Breast epithelium (tissue), 4 donors: ENCODE measurements at regions not wholly inside any gene's neighbourhood (a gene's known extent, or its start where the extent isn't known, plus 50 kb on each side); places are given as distances from the start of the nearest gene placed in this dataset.

Experiments used
- DNase-seq, 2 donors: peaks; one replicate each; pipeline ENCODE4 v3.0.0-alpha.2; 2019; ENCODE audit warnings: low spot score in 2 of 2
- H3K27ac ChIP-seq, 2 donors: fragments of 200-600 bp; sonication (generic) in 1 of 2; one replicate each; pipeline ENCODE4 v1.5.1; 2016 to 2019; ENCODE audit warnings: mild to moderate bottlenecking in 1 of 2
- H3K27me3 ChIP-seq, 2 donors: fragments of 200-600 bp; sonication (generic) in 1 of 2; one replicate each; pipeline versions ENCODE4 v1.5.1 to v1.6.0; 2017 to 2019; ENCODE audit warnings: control low read depth in 1 of 2, mild to moderate bottlenecking in 1 of 2
- H3K36me3 ChIP-seq: fragments of 200-600 bp; one replicate; pipeline ENCODE4 v1.5.1; 2019
- H3K4me1 ChIP-seq, 2 donors: fragments of 200-600 bp; sonication (generic); one replicate each; pipeline ENCODE4 v1.5.1; 2016 to 2019; ENCODE audit warnings: control low read depth in 1 of 2
- H3K4me3 ChIP-seq, 3 donors: fragments of 200-600 bp; sonication (generic); 1 replicate in 2 of 3; 2 replicates in 1 of 3; pipeline ENCODE4 v1.5.1; 2016 to 2019; ENCODE audit warnings: mild to moderate bottlenecking in 3 of 3, moderate library complexity in 2 of 3
- H3K9me3 ChIP-seq, 2 donors: fragments of 200-600 bp; sonication (generic) in 1 of 2; one replicate each; pipeline ENCODE4 v1.5.1; 2016 to 2019; ENCODE audit warnings: control low read depth in 1 of 2
- POLR2A ChIP-seq: fragments of 450-650 bp; IDR thresholded peaks from one replicate; pipeline ENCODE4 v1.6.1; 2016; ENCODE audit warnings: antibody characterized with exemption, mild to moderate bottlenecking, moderate library complexity
- POLR2AphosphoS5 ChIP-seq, 3 donors: sonication (generic); formaldehyde crosslinking; IDR thresholded peaks; one replicate each; pipeline ENCODE4 v1.6.1; 2017; ENCODE audit warnings: antibody characterized with exemption in 3 of 3
- intact Hi-C: fragments of 100-400 bp; cut with DNase I; formaldehyde crosslinking; loops from one replicate; pipeline ENCODE4 v1.15.1; 2023; ENCODE audit warnings: low total_unique reads
- TF ChIP-seq, protein P1 (sequence below), 3 donors: fragments of 450-650 bp; IDR thresholded peaks; one replicate each; pipeline ENCODE4 v1.5.1; 2016 to 2017; ENCODE audit warnings: antibody characterized with exemption in 3 of 3, mild to moderate bottlenecking in 3 of 3, moderate library complexity in 3 of 3

DNA sequence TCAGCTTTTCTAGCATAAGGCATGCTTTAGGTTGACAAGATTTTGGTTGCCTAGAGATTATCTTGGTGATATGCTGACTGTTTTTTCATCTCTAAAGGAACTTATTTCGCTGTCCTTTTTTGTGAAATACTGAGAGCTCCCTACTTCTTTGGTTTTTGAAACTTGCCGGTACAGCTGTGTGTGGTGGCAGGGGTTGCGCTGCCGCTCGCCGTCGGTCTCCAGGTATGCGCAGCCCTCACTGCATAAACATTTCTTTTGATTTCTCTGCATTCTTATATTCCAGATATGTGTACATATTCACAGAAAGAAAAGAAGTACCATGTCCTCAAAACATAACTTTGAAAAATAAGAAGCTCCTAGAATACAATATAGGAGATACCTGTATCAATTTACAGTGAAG lies 106.4 kb upstream of the SYNDIG1 start:
- Histone ChIP-seq H3K4me1 (no peaks in the 10 kb centered on the region), H3K9me3 (peaks cover 5 to 8% of the 10 kb centered on the region in 2 donors), H3K36me3 (no peaks in the 10 kb centered on the region), H3K27ac (no peak overlapping the region), H3K4me3 (no peak overlapping the region), H3K27me3 (peaks cover 0 to under 1% of the 10 kb centered on the region in 2 donors)
- DNase-seq, result no peak
- TF ChIP-seq, protein P1, sequence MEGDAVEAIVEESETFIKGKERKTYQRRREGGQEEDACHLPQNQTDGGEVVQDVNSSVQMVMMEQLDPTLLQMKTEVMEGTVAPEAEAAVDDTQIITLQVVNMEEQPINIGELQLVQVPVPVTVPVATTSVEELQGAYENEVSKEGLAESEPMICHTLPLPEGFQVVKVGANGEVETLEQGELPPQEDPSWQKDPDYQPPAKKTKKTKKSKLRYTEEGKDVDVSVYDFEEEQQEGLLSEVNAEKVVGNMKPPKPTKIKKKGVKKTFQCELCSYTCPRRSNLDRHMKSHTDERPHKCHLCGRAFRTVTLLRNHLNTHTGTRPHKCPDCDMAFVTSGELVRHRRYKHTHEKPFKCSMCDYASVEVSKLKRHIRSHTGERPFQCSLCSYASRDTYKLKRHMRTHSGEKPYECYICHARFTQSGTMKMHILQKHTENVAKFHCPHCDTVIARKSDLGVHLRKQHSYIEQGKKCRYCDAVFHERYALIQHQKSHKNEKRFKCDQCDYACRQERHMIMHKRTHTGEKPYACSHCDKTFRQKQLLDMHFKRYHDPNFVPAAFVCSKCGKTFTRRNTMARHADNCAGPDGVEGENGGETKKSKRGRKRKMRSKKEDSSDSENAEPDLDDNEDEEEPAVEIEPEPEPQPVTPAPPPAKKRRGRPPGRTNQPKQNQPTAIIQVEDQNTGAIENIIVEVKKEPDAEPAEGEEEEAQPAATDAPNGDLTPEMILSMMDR (IDR thresholded peaks at IDR 0.05), result no peak
- no peak for TF ChIP-seq POLR2A
- no peak for TF ChIP-seq POLR2AphosphoS5 (IDR thresholded peaks at IDR 0.05)
- intact Hi-C loops, result no loop called here

DNA sequence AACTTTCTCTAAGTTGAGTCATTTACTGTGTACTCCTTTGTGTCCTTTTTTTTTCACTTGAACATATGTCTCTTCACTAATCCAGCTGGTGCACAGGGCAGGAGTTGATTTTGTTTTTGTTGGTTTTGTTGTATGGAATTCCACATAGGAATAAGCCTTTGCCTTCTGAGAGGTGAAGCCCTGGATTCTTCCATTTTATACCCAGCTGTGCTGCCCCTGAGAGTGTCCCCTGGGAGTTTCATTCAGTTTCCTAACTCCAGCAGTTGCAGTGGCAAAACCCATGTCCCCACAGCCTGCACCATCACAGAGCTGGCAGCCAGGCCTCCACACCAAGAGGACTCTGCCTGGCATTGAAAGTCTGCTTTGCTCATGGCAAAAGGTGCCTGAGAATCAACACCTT lies 107.3 kb upstream of the SYNDIG1 start:
- H3K4me3 ChIP-seq, result no peak overlapping the region
- H3K27ac ChIP-seq, result no peak overlapping the region
- H3K27me3 ChIP-seq, result no peaks in the 10 kb centered on the region
- peaks cover 5 to 8% of the 10 kb centered on the region in 2 donors for H3K9me3 ChIP-seq
- no peak for TF ChIP-seq POLR2A
- no peak for TF ChIP-seq POLR2AphosphoS5 (IDR thresholded peaks at IDR 0.05)
- TF ChIP-seq, protein P1 (IDR thresholded peaks at IDR 0.05), result no peak
- intact Hi-C loops, result no loop called here
- DNase-seq, result no peak
- no peaks in the 10 kb centered on the region for H3K4me1 ChIP-seq
- no peaks in the 10 kb centered on the region for H3K36me3 ChIP-seq

DNA sequence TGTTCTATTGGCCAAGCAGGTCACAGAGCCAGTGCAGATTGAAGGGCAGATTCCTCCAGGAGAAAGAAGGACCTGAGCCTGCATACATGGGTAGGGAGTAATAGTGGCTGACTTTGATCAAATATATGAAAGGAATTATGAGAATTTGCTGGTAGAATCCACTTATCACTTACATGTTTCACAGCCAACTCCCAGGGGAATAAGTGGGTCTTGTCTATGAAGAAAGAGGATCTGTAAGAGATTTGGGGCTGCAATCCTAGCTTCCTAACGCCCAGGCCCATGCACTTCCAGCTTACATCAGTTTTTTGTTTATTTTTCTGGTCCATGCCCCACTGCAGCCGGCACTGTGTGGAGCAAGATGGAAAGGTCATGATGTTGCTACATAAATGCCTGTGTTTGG lies 107.9 kb upstream of the SYNDIG1 start:
- no peaks in the 10 kb centered on the region for H3K27me3 ChIP-seq
- TF ChIP-seq POLR2A, result no peak
- intact Hi-C loops, result no loop called here

DNA sequence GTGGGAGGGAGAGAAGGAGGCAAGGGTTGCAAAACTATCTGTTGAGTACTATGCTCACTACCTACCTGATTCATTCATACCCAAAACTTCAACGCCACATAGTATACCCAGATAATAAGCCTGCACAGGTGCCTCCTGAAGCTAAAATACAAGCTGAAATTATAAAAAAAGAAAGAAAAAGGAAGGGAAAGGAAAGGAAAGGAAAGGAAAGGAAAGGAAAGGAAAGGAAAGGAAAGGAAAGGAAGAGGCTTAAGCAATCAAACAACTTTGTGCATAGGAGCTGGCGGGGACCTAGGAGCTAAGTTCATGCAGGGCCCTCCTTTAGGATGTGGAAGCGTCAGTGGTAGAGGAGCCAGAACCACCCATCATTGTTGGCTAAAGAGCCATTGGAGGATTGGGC lies 108.9 kb upstream of the SYNDIG1 start:
- Histone ChIP-seq H3K27ac (no peak overlapping the region), H3K36me3 (no peaks in the 10 kb centered on the region), H3K27me3 (peaks cover 0 to 7% of the 10 kb centered on the region in 2 donors), H3K9me3 (peaks cover 5 to 8% of the 10 kb centered on the region in 2 donors), H3K4me3 (no peak overlapping the region), H3K4me1 (no peaks in the 10 kb centered on the region)
- no peak for TF ChIP-seq POLR2AphosphoS5 (IDR thresholded peaks at IDR 0.05)
- TF ChIP-seq POLR2A, result no peak
- intact Hi-C loops, result no loop called here
- no peak for DNase-seq

More for the DNA sequence above, 107.9 kb upstream of the SYNDIG1 start:
- H3K4me1 ChIP-seq, result no peaks in the 10 kb centered on the region
- no peak overlapping the region for H3K4me3 ChIP-seq
- no peak for DNase-seq
- peaks cover 5 to 8% of the 10 kb centered on the region in 2 donors for H3K9me3 ChIP-seq
- H3K27ac ChIP-seq, result no peak overlapping the region
- H3K36me3 ChIP-seq, result no peaks in the 10 kb centered on the region

DNA sequence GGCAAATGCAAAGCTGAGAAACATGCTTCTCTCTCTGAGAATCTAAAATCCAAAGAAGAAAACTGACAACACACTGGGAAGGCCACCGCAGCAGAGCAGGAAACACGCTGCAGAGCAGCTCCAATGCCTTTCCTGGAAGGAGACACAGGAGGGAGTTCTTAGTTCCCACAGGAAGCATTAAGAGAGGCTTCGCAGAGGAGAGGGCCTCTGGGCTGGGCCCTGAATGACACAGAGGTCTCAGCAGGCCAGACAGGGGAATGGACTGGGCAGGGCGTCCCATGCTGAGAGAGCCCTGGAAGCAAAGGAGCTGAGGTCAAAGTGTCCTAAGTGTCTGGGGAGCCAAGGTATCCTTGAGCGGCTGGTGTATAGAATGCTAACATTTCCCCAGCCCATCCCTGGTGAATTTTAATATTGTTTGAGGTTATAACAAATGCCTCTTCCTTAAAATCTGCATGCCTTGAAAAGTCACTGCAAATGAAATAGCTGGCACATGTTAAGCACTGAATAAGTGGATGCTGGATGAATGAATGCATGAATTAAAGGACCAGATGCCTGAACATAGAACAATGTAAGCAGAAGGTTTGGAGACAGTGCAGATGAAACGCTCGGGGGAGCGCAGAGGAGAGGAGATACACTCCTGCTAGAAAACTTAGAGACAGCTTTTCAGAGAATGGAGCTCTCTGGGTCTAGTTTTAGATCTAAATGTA lies 110.0 kb upstream of the SYNDIG1 start:
- H3K27ac ChIP-seq, result no peak overlapping the region
- TF ChIP-seq POLR2A (no peak), POLR2AphosphoS5 (IDR thresholded peaks at IDR 0.05) (no peak)
- TF ChIP-seq, protein P1 (IDR thresholded peaks at IDR 0.05), result no peak
- intact Hi-C loops, result no loop called here
- H3K4me3 ChIP-seq, result no peak overlapping the region
- no peaks in the 10 kb centered on the region for H3K4me1 ChIP-seq
- DNase-seq, result no peak
- H3K27me3 ChIP-seq, result peaks cover 0 to 7% of the 10 kb centered on the region in 2 donors
- H3K9me3 ChIP-seq, result peaks cover 5 to 8% of the 10 kb centered on the region in 2 donors
- no peaks in the 10 kb centered on the region for H3K36me3 ChIP-seq

DNA sequence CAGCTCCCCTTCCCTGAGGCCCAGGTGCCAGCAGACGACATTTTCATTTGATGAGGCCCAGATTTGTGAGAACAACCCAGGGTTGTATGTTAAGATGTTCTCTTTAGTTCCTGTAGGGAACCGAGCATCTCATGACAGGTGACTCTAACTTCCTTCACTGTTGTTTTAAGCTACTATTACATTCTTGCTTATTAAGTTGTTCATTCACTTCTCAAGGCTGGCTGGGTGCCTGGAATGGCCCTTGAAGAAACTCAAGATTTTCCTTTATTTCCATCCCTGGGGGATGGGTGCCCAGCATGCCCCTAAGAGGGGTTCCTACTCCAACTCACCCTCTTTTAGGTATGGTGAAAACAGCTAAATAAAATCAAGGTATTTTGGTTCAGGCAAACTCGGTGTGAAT lies 111.5 kb upstream of the SYNDIG1 start:
- no peaks in the 10 kb centered on the region for H3K36me3 ChIP-seq
- no peak overlapping the region for H3K27ac ChIP-seq
- no peaks in the 10 kb centered on the region for H3K4me1 ChIP-seq
- peaks cover 0 to 7% of the 10 kb centered on the region in 2 donors for H3K27me3 ChIP-seq
- DNase-seq, result no peak
- TF ChIP-seq POLR2AphosphoS5 (IDR thresholded peaks at IDR 0.05) (no peak), POLR2A (no peak)
- TF ChIP-seq, protein P1 (IDR thresholded peaks at IDR 0.05), result no peak
- H3K4me3 ChIP-seq, result no peak overlapping the region
- peaks cover 5 to 8% of the 10 kb centered on the region in 2 donors for H3K9me3 ChIP-seq
- intact Hi-C loops, result no loop called here
